Endothelial cell of umbilical vein (primary cell): ENCODE measurements at regions not wholly inside any gene's neighbourhood (a gene's known extent, or its start where the extent isn't known, plus 50 kb on each side); places are given as distances from the start of the nearest gene placed in this dataset.

Experiments used
- CTCF ChIP-seq, 2 donors: IDR thresholded peaks; 1 replicate in 1 of 2; 2 replicates in 1 of 2; pipeline ENCODE4 v1.5.1; 2011; ENCODE audit warnings: low read length in 2 of 2, mild to moderate bottlenecking in 2 of 2, moderate library complexity in 2 of 2, control low read depth in 1 of 2, inconsistent platforms in 1 of 2, low read depth in 1 of 2; ENCODE audit not compliant: insufficient read depth in 1 of 2; ENCODE audit errors: extremely low read depth in 1 of 2
- EZH2 ChIP-seq: IDR thresholded peaks from 2 replicates; pipeline ENCODE4 v1.6.1; 2012; ENCODE audit warnings: borderline replicate concordance, low read depth, mild to moderate bottlenecking, moderate library complexity, low read length, inconsistent platforms; ENCODE audit not compliant: severe bottlenecking
- GATA2 ChIP-seq: IDR thresholded peaks from 2 replicates; pipeline ENCODE4 v1.7.0; 2011; ENCODE audit warnings: low read depth, mild to moderate bottlenecking, moderate library complexity, mixed read lengths, low read length; ENCODE audit not compliant: insufficient read length, insufficient read depth
- POLR2A ChIP-seq: IDR thresholded peaks from 2 replicates; pipeline ENCODE4 v1.6.1; 2012; ENCODE audit warnings: low read depth, mild to moderate bottlenecking, control low read depth, low read length
- POLR2AphosphoS5 ChIP-seq: IDR thresholded peaks from 2 replicates; pipeline ENCODE4 v1.6.1; 2012; ENCODE audit warnings: low read depth, mild to moderate bottlenecking, control low read depth, low read length, moderate library complexity; ENCODE audit not compliant: insufficient read depth
- TF ChIP-seq, protein P1 (sequence below): IDR thresholded peaks from 2 replicates; pipeline ENCODE4 v1.6.1; 2011; ENCODE audit not compliant: insufficient read depth, insufficient read length

- TF ChIP-seq POLR2A = no peak
- no peak for TF ChIP-seq POLR2AphosphoS5
- no peak for TF ChIP-seq CTCF (IDR thresholded peaks at IDR 0.05; ENCODE audit: extremely low read depth in 1 of 2, insufficient read depth in 1 of 2, low read depth in 1 of 2, low read length in 2 of 2)
- TF ChIP-seq, protein P1, sequence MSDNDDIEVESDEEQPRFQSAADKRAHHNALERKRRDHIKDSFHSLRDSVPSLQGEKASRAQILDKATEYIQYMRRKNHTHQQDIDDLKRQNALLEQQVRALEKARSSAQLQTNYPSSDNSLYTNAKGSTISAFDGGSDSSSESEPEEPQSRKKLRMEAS = no peak
- TF ChIP-seq GATA2 = no peak
- TF ChIP-seq EZH2 = no peak
These were observed 65.4 kb downstream of the FZD10 start for GRCh38 chr12:130227641-130228040.
